HG02885 (cell line): ENCODE measurements at regions not wholly inside any gene's neighbourhood (a gene's known extent, or its start where the extent isn't known, plus 50 kb on each side); places are given as distances from the start of the nearest gene placed in this dataset.

ENCODE experiments used
- ATAC-seq: cut with Tn5 transposase; IDR thresholded peaks from one replicate; pipeline ENCODE4 v1.9.1; 2021; ENCODE audit warnings: mild to moderate bottlenecking; ENCODE audit not compliant: unreplicated experiment, poor library complexity

DNA sequence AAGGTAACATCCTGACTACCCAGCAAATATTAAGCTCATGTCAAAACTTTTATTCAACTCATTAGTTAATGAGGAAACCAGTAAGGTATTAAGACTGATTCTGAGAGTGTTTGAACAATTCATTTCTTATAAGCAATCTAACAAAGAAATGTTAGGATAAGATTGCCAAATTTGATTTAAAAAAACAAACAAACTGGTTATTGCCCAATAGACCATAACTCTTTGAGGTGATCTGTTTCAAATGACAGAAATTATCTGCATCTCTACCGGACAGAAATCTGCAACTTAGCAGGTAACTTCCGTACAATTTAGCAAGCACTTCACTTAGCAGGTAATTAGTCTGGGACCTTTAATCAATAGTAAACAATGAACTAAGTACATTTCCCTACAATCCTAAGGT lies 82.9 kb upstream of the BARX2 start:
- ATAC-seq = no peak

DNA sequence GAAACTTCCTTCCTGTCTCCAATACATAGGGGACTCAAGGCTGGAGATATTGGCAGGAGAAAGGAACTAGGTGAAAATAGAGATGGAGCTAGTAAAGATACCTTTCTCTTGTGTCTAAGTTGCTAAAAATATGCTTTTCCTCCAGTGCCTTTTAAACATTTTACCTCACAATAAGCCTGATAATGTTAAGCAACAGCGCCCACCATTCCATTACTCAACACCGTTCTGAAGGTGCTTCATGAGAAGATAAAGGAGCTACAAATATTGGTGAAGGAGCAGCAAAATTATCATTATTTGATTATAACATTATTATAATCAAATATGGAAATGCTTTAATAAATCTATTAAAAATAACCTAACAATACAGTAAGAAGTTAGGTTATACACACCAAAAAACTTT lies 83.6 kb upstream of the BARX2 start:
- ATAC-seq = no peak

DNA sequence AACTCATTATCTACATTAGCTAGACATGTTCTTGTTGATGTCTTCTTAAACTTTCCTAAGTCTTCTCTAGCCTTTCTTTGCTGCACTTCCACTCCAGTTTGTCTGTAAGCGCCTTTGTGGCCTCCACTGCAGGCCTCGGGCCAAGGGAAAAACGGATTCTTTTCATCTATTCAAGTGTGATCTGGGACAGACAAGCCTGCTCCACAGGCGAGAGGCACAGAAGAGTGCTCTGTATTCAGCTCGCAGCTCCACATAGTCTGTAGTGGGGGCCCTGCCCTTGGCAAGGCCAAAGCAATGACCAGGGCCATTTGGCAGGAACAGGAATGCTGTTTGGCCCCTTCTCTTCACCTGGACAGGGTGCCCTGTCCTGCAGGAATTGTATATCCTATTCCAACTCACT lies 84.1 kb upstream of the BARX2 start:
- ATAC-seq = no peak

DNA sequence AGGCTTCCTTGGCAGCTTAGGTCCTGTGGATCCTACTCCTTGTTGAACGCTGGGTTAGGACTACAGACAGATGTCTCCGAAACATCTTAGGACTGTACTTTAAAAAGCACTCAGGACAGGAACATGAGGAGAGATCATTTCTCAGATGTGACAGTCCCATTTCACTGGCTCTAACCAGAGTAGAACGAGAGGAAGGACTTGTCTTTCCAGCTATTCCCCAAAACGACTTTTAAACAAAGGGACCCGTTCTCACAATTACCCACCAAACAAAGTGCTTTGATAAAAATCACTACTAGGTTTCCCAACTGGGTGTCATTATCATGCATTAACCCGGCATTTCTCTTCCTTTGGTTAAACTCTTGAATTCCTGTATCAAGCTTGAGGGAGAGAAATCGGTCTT lies 84.7 kb upstream of the BARX2 start:
- ATAC-seq = no peak

DNA sequence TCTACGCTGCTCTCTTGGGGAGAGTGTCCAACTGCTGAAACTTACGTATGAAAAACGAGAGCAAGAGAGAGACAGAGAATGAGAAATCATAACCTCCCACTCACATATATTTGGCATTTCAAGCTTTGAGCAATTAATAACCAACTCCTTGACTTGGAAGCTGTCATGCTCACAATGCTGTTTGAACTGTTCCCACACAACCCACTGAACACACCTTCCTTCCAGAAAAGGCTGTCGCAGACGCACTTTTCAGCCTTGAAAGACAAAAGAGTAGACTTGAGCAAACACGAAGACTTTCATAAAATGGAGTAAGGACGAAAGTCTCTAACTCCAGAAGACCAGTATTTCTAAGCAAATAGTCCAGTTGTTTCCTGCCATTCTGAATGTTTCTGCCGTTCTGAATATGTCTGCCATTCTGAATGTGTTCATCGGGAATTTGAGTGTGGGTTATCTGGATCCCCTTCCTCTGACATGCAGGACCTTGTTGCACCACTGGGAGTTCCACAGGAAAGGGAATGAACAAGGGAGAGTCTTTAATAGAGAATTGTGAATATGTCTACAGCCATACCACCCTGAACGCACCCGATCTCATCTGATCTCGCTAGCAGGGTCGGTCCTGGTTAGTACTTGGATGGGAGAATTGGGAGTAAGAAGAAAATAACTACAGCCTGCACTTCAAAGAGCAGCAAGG lies 86.2 kb upstream of the BARX2 start:
- ATAC-seq = no peak

- no peak for ATAC-seq
Observed at GRCh38 chr11:129287920-129288319, 87.7 kb upstream of the BARX2 start.

GRCh38 chr11:129286813-129287212 lies 88.8 kb upstream of the BARX2 start:
- no peak for ATAC-seq

GRCh38 chr11:129285402-129285786 lies 90.3 kb upstream of the BARX2 start:
- ATAC-seq = no peak

- no peak for ATAC-seq
Observed at GRCh38 chr11:129283141-129283540, 91.0 kb upstream of the ARHGAP32 start.

- no peak for ATAC-seq
Observed at GRCh38 chr11:129282634-129283033, 90.5 kb upstream of the ARHGAP32 start.

DNA sequence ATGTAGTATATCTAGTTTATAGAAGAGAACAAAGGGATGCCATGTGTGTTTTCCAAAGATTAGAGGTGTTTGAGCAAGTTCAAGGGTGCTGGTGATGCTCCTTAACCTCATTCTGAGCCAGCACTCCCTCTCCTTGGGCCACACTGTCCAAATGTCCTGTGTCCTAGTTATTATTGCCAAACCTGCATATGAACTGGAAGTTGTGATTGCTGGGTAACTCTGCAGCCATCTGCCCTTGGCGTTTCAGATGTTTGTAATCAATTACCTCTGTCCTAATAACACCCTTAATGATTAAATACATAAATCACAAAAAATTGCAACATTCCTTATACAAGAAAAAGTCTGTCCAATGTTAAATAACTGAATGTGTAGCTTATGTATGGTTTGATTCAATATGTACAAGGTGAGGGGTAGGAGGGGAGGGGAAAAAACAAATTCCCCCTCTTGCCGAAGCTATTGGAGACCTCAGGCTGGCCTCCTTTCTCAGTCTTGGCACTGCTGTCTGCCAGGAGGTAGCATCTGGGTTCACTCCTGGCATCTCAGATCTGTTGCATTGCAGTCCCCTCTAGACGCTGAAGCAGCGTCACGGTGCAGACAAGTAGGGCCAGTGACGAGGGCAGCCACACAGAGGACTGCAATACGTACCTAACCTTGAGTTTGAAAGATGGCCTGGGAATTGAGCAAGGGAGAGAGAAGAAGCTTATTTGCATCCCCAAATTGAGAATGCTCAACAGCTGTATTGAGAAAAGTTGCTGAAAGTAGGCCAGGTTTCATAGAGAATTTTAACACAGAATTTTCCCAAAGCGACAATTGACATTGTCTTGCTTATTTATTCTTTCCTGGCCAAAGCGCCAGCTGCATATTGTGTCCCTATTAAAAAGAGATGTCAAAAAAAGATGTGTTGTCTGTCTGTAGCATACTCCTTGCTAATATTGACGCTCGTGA lies 89.6 kb upstream of the ARHGAP32 start:
- ATAC-seq = no peak

DNA sequence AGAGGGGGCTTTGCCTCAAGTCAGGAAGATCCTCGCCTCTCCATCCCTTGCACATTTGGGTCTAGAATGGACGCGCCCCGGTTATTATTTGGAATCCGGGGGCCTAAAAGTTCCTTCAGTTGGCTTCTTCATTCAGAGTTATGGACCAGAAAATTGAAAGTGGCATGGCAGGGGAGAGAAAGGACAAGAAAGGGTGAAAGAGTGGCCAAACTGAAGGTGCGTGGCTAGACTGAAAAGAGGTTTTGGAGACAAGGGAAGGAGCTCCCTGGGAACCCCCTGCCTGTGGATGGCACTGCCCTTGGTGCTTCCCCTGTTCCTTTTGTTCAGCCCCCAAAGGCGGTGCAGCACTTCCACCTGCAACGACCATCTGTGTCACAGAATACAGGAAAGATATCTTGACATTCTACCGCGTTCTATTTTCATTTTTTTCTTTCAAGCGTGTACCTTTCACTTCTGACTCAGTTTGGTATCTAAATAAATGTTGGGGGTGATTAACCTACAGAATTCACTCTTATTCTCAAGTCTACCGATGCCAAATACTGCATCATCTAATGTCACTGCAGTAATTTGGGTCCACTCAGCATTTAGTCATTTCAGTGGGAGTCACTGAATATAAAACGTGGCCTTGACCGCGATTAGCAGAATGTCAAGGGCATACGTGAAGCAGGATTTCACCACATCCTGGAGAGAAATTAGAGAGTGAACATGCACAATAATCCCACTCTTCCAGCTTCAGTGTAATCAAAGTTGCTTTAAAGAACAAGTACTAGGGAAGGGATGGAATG lies 88.1 kb upstream of the ARHGAP32 start:
- ATAC-seq = no peak

DNA sequence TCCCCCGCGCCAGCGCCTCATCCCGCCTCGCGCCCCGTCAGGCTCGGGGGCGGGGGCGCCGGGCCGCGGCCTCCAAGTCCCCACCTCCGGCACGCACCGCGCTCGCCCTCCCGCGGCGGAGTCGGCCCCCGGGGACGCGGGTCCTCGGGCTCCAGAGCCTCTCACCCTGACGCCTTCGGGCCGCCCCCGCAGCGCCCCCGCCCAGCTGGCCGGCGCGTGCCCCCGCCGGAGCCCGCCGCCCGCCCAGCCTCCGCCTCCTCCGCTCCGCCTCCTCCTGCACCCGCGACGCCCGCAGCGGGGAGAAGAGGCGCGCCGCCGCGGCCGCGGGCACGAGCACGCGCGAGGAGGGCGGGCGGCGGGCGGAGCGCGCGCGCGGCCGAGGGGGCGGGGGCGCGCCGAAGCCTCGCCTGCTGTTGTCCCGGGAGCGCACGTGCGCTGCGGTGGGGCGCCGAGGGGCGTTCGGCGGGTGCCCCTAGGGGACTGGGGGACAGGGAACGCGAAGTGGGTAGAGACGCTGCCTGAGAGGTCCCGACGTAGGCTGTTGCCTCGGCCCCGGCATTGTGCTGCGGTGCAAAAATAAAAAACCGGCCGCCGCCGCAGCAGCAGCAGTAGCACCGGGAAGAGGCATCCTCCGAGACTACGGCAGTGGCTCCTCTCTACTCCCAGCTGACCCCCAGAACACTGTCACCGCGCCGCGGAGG lies 87.4 kb upstream of the ARHGAP32 start:
- peak; percentile 73 for ATAC-seq

- peak; percentile 44 for ATAC-seq
Observed at GRCh38 chr11:129278586-129279319, 86.6 kb upstream of the ARHGAP32 start.

DNA sequence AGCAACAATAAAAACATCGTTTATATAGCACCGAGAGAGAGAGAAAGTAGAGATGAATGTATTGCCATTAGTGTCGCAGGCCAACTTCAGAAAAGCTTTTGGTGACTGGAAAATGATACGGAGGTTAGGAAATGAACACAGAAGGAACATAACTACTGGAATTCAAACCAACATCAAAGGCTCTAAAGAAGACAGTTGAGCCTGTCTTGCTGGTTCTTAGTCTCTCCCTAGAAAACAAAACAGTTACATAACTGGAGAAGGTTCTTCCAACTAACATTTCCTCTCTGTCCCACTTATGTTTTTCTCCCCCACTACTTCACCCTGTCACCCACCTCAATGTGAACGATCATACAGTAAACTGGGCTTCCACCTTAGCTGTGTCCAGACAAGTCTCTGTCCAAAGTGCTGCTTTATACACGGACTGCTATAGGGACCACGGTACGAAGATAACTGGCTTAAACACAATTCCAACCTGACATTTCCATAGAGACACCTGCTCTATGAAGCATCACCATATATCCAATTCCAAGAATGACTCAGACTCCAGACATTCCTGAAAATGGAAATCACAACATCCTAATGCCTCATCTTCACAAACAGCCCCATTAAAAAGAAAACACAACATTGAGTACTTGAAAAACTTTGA lies 85.2 kb upstream of the ARHGAP32 start:
- no peak for ATAC-seq

DNA sequence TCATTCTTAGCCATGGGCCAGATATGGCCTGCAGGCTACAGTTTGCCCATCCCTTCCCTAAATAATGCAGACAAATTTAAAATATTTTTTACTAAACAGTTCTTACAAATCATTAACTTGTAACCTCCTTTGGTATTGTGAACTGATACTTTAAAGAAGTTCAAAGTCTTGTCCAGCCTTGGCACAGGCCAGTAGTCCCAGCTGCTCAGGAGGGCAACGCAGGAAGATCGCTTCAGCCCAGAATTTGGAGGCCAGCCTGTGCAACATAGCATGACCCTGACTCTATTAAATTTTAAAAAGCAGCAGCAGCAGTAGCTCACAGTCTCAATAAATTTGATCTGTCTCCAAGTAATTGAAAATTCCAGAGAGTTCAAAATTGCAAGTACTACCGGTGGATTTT lies 83.7 kb upstream of the ARHGAP32 start:
- ATAC-seq = no peak

DNA sequence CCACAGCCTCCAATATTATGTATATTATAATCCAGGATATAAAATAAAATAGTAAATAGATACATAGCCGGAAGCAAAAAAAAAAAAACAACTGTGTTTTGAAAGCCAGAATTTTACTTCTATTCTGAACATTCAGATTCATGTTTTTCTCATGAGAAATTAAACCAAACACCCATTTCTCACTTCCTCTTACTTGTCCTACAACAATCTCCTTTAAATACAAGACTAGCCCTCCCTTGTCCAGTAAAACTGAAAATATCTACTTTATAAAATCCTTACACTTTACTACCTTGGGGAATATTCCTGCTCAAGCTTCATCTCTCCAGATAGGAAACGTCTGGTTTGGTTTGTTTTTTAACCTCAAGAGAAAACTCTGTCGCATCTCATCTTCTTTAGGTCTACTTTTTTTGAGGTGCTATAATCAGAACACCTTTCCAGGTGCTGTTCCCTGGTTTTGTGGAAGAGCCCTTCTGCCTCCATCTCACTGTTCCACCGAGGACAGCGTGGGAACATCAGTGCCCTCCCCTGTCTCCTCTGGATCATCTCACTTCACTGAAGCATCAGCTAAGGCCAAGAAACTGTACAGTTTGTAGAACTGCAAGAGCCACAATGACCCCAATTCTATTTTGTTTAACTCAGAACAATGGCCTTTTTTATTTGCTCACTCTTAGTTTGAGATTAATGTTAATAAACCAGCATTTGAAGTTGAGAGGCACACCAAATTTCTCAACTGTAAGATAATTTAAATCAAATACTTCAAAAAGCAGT lies 82.0 kb upstream of the ARHGAP32 start:
- no peak for ATAC-seq

DNA sequence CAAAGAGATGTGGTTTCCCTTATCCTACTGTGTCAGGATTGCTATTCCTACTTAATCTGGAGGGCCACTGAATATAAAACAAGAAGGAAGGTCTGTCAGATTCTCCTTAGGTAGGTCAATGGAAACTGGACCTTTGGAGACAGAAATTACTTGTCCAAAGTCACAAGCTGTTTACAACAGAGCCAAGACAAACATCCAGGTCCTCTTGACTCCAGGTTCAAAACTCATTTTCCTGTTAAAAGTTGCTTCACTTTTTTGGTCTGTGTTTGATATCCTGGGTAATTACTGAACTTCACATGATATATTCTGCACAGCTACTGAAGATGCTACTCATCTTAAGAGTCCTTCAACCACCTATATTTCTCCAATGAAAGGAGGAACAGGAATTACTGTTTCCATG lies 81.2 kb upstream of the ARHGAP32 start:
- ATAC-seq = no peak
